Keratinocyte (primary cell): ENCODE measurements at regions not wholly inside any gene's neighbourhood (a gene's known extent, or its start where the extent isn't known, plus 50 kb on each side); places are given as distances from the start of the nearest gene placed in this dataset.

Experiments
- DNase-seq: peaks from one replicate; pipeline ENCODE4 v3.0.0-alpha.2; 2011; ENCODE audit warnings: low read depth, missing footprints, low spot score
- FAIRE-seq: peaks from 2 replicates; lab custom pipeline; 2011; peaks lifted over from hg19 to GRCh38; lab: Jason Lieb, UNC
- H2AFZ ChIP-seq: 2 replicates; pipeline ENCODE4 v1.6.0; 2012; ENCODE audit warnings: low read length, control low read depth, inconsistent platforms; ENCODE audit not compliant: control insufficient read depth
- H3K27ac ChIP-seq: 2 replicates; pipeline ENCODE4 v1.5.1; 2011; ENCODE audit warnings: low read length; ENCODE audit not compliant: control insufficient read depth, insufficient read depth
- H3K27me3 ChIP-seq: 3 replicates; pipeline ENCODE4 v1.6.0; 2011; ENCODE audit warnings: low read length; ENCODE audit not compliant: control insufficient read depth, insufficient read depth; ENCODE audit errors: extremely low read depth
- H3K36me3 ChIP-seq, 2 experiments: 2 replicates in 1 of 2; 3 replicates in 1 of 2; pipeline ENCODE4 v1.5.1; 2011; ENCODE audit warnings: low read length in 2 of 2, mild to moderate bottlenecking in 1 of 2; ENCODE audit not compliant: control insufficient read depth in 2 of 2, insufficient read depth in 2 of 2; ENCODE audit errors: extremely low read depth in 1 of 2
- H3K4me1 ChIP-seq: 3 replicates; pipeline ENCODE4 v1.5.1; 2011; ENCODE audit warnings: low read length; ENCODE audit not compliant: control insufficient read depth, insufficient read depth; ENCODE audit errors: extremely low read depth
- H3K4me2 ChIP-seq: 3 replicates; pipeline ENCODE4 v1.6.0; 2011; ENCODE audit warnings: low read depth, low read length; ENCODE audit not compliant: control insufficient read depth, insufficient read depth; ENCODE audit errors: extremely low read depth
- H3K4me3 ChIP-seq, 3 experiments: fragments of 200-600 bp in 1 of 3; sonication (generic) in 1 of 3; 2 replicates in 2 of 3; 3 replicates in 1 of 3; pipeline ENCODE4 v1.5.1; 2011 to 2016; ENCODE audit warnings: low read length in 3 of 3, mild to moderate bottlenecking in 3 of 3, control low read depth in 2 of 3, inconsistent platforms in 1 of 3, low read depth in 1 of 3, mixed read lengths in 1 of 3, mixed run types in 1 of 3, moderate library complexity in 1 of 3; ENCODE audit not compliant: control insufficient read depth in 2 of 3, insufficient read depth in 2 of 3; ENCODE audit errors: extremely low read depth in 1 of 3
- H3K79me2 ChIP-seq: 2 replicates; pipeline ENCODE4 v1.6.0; 2012; ENCODE audit warnings: low read length; ENCODE audit not compliant: control insufficient read depth, insufficient read depth
- H3K9ac ChIP-seq: 3 replicates; pipeline ENCODE4 v1.6.0; 2011; ENCODE audit warnings: low read length; ENCODE audit not compliant: control insufficient read depth, insufficient read depth; ENCODE audit errors: extremely low read depth
- H3K9me1 ChIP-seq: 3 replicates; pipeline ENCODE4 v1.6.0; 2011; ENCODE audit warnings: low read length; ENCODE audit not compliant: control insufficient read depth, insufficient read depth; ENCODE audit errors: extremely low read depth
- H3K9me3 ChIP-seq: 2 replicates; pipeline ENCODE4 v1.5.1; 2012; ENCODE audit warnings: low read depth, low read length; ENCODE audit not compliant: control insufficient read depth
- H4K20me1 ChIP-seq: 3 replicates; pipeline ENCODE4 v1.6.0; 2011; ENCODE audit warnings: low read length; ENCODE audit not compliant: control insufficient read depth, insufficient read depth; ENCODE audit errors: extremely low read depth
- CTCF ChIP-seq, 3 experiments: IDR thresholded peaks in 1 of 3; conservative IDR thresholded peaks in 1 of 3; optimal IDR thresholded peaks in 1 of 3; 2 replicates in 2 of 3; 3 replicates in 1 of 3; pipeline versions ENCODE3 to v1.5.1; 2011; ENCODE audit warnings: low read length in 3 of 3, mild to moderate bottlenecking in 3 of 3, moderate library complexity in 2 of 3, control low read depth in 1 of 3, inconsistent platforms in 1 of 3; ENCODE audit not compliant: insufficient read depth in 2 of 3; ENCODE audit errors: extremely low read depth in 1 of 3
- EZH2 ChIP-seq: IDR thresholded peaks from one replicate; pipeline ENCODE4 v1.6.1; 2012; ENCODE audit warnings: inconsistent platforms, mild to moderate bottlenecking, low read length, moderate library complexity
- dilution Hi-C: fragments of 300-500 bp; cut with MboI; formaldehyde crosslinking; loops from one replicate; pipeline ENCODE4 v1.7.0; 2020; ENCODE audit warnings: low sequenced_read_pairs; ENCODE audit not compliant: extremely low pct_ligation_motif_present

DNA sequence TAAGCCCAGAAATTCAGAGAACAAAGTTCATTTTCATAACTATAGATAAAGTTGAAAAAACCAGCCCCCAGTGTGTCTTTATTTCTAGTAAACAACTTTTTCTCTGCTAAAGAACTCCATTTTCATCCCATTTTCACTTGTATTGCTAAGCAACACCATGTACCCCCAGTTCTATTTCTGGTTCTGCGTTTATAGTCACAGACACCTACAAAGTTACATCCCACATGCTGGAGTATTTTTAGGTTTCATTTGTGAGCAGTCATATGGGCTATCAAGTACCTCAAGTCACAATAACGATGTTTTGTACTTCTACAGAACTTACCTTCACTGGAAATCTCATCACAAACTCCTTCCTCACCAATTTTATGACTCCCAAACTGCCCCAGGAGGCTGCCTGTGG is 236.5 kb downstream of the RSL24D1 start:
- dilution Hi-C loops, result no loop called here

GRCh38 chr15:54941417-54941816 is 255.3 kb downstream of the RSL24D1 start:
- no peak overlapping the region for H3K9ac ChIP-seq
- H3K27ac ChIP-seq, result no peak overlapping the region
- H3K4me2 ChIP-seq, result no peak overlapping the region
- H3K9me3 ChIP-seq, result no peaks in the 10 kb centered on the region
- H3K79me2 ChIP-seq, result no peaks in the 10 kb centered on the region
- H3K27me3 ChIP-seq, result no peaks in the 10 kb centered on the region
- no peaks in the 10 kb centered on the region for H3K4me1 ChIP-seq
- H4K20me1 ChIP-seq, result no peaks in the 10 kb centered on the region
- no peak overlapping the region for H2AFZ ChIP-seq
- TF ChIP-seq EZH2 (no peak), CTCF (optimal IDR thresholded peaks at IDR 0.05 in 1 of 3, IDR thresholded peaks at IDR 0.05 in 1 of 3, conservative IDR thresholded peaks at IDR 0.05 in 1 of 3; ENCODE audit: extremely low read depth in 1 of 3, insufficient read depth in 2 of 3, low read length in 3 of 3) (no peak)
- no peak overlapping the region for H3K4me3 ChIP-seq
- no peaks in the 10 kb centered on the region for H3K36me3 ChIP-seq
- no peak for DNase-seq
- no peak for FAIRE-seq
- no peaks in the 10 kb centered on the region for H3K9me1 ChIP-seq
- dilution Hi-C loops, result no loop called here

More for the DNA sequence above, 236.5 kb downstream of the RSL24D1 start:
- H3K4me2 ChIP-seq, result no peak overlapping the region
- FAIRE-seq (no peak), DNase-seq (no peak)
- H3K27ac ChIP-seq, result no peak overlapping the region
- H3K36me3 ChIP-seq, result no peaks in the 10 kb centered on the region
- no peak overlapping the region for H3K4me3 ChIP-seq
- H3K9ac ChIP-seq, result no peak overlapping the region
- TF ChIP-seq EZH2, result no peak
- no peak for TF ChIP-seq CTCF (optimal IDR thresholded peaks at IDR 0.05 in 1 of 3, IDR thresholded peaks at IDR 0.05 in 1 of 3, conservative IDR thresholded peaks at IDR 0.05 in 1 of 3; ENCODE audit: extremely low read depth in 1 of 3, insufficient read depth in 2 of 3, low read length in 3 of 3)
- H3K4me1 ChIP-seq, result no peaks in the 10 kb centered on the region
- H3K27me3 ChIP-seq, result no peaks in the 10 kb centered on the region
- H3K79me2 ChIP-seq, result no peaks in the 10 kb centered on the region
- H4K20me1 ChIP-seq, result no peaks in the 10 kb centered on the region
- H3K9me3 ChIP-seq, result no peaks in the 10 kb centered on the region
- no peaks in the 10 kb centered on the region for H3K9me1 ChIP-seq
- no peak overlapping the region for H2AFZ ChIP-seq
